ENCODE measurements at regions not wholly inside any gene's neighbourhood (a gene's known extent, or its start where the extent isn't known, plus 50 kb on each side); places are given as distances from the start of the nearest gene placed in this dataset.

- TF ChIP-seq, protein P1, sequence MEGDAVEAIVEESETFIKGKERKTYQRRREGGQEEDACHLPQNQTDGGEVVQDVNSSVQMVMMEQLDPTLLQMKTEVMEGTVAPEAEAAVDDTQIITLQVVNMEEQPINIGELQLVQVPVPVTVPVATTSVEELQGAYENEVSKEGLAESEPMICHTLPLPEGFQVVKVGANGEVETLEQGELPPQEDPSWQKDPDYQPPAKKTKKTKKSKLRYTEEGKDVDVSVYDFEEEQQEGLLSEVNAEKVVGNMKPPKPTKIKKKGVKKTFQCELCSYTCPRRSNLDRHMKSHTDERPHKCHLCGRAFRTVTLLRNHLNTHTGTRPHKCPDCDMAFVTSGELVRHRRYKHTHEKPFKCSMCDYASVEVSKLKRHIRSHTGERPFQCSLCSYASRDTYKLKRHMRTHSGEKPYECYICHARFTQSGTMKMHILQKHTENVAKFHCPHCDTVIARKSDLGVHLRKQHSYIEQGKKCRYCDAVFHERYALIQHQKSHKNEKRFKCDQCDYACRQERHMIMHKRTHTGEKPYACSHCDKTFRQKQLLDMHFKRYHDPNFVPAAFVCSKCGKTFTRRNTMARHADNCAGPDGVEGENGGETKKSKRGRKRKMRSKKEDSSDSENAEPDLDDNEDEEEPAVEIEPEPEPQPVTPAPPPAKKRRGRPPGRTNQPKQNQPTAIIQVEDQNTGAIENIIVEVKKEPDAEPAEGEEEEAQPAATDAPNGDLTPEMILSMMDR (conservative IDR thresholded peaks at IDR 0.05; ENCODE audit: low read depth, low read length) = no peak
- DNase-seq (ENCODE audit: low read depth) = no peak
Measured at GRCh38 chr6:40011844-40012243, 77.6 kb upstream of the MOCS1 start.

DNA sequence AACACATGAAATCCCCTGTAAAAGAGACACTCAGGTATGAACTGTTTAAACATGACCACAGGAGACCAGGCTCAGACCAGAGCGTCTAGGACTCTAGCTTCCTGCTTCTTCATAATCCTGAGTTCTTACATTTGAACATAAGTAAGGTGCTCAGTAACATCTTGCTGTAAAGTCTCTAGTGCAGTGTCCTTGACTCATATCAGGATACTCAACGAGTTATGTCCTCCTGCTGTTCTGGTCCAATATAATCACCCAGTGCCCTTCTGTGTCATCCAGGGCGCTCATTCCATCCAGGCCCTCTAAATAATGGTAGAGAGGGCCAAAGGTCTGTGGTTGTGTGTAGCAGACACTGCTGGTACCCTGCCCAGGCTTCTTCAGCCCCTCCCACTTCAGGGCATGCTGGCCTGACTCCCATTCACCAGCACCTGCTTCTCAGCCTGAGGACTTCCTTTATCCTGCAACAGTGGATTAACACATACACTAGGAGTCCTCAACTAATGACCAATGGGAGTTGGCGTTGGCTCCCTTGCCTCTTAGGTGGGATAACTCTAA is 66.8 kb upstream of the MOCS1 start:
- no peak overlapping the region for H3K4me3 ChIP-seq (ENCODE audit: low read depth, low read length)
- TF ChIP-seq, protein P1 (conservative IDR thresholded peaks at IDR 0.05; ENCODE audit: low read depth, low read length) = no peak
- DNase-seq (ENCODE audit: low read depth) = no peak

More at GRCh38 chr6:40011844-40012243, 77.6 kb upstream of the MOCS1 start:
- H3K4me3 ChIP-seq (ENCODE audit: low read depth, low read length) = no peak overlapping the region

- TF ChIP-seq, protein P1 (conservative IDR thresholded peaks at IDR 0.05; ENCODE audit: low read depth, low read length) = no peak
- no peak for DNase-seq (ENCODE audit: low read depth)
- H3K4me3 ChIP-seq (ENCODE audit: low read depth, low read length) = no peak overlapping the region
Measured at GRCh38 chr6:39999006-39999867, 65.0 kb upstream of the MOCS1 start.

- TF ChIP-seq, protein P1 (conservative IDR thresholded peaks at IDR 0.05; ENCODE audit: low read depth, low read length) = no peak
- H3K4me3 ChIP-seq (ENCODE audit: low read depth, low read length) = no peak overlapping the region
- DNase-seq (ENCODE audit: low read depth) = no peak
Measured at GRCh38 chr6:39998126-39998525, 63.9 kb upstream of the MOCS1 start.

DNA sequence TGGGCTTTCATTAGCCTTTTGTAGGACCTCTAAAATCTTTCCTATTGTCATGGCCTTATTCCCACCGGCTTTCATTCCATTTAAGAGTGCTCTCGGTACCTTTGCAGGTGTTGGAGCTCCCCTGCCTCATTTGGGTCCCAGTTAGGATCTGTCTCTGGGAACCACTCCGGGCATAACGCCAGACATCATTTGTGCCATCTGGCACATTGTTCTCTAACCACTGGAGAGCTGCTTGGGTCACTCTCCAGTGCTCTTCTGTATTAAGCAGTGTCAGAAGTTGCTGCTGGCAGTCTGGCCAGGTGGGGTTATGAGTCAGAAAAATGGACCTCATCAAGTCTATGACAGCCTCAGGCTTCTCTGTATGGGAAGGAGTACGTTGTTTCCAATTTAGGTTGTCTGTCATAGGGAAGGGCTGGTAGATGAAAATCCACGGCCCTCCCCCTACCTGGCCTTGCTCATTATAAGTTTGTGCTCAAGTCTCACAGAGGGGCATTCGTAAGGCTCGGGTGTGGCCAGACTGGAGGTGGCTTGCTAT is 62.9 kb upstream of the MOCS1 start:
- no peak for DNase-seq (ENCODE audit: low read depth)
- TF ChIP-seq, protein P1 (conservative IDR thresholded peaks at IDR 0.05; ENCODE audit: low read depth, low read length) = no peak
- H3K4me3 ChIP-seq (ENCODE audit: low read depth, low read length) = no peak overlapping the region

DNA sequence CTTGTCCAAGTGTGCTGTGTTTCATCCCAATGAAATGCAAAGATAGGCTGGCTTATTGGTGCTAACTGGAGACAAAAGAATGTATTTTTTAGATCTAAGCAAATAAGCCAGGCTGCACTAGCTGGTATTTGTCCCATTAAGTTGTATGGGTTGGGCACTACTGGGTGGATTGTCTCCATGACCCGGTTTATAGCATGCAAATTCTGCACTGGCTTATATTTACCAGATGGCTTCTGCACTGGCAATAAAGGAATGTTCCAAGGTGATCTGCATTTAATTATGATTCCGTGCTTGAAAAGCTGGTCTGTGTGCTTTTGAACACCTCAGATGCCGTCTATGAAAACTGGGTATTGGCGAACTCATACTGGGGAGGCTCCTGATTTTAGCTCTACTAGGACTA is 61.4 kb upstream of the MOCS1 start:
- TF ChIP-seq, protein P1 (conservative IDR thresholded peaks at IDR 0.05; ENCODE audit: low read depth, low read length) = no peak
- H3K4me3 ChIP-seq (ENCODE audit: low read depth, low read length) = no peak overlapping the region
- no peak for DNase-seq (ENCODE audit: low read depth)
